ENCODE measurements at regions not wholly inside any gene's neighbourhood (a gene's known extent, or its start where the extent isn't known, plus 50 kb on each side); places are given as distances from the start of the nearest gene placed in this dataset.

- no peak for TF ChIP-seq CTCF (conservative IDR thresholded peaks at IDR 0.05)
- Mint-ChIP-seq H3K27ac (no peak overlapping the region), H3K4me3 (no peak overlapping the region), H3K27me3 (no peaks in the 10 kb centered on the region), H3K4me1 (ENCODE audit: unreplicated experiment) (no peaks in the 10 kb centered on the region), H3K9me3 (no peaks in the 10 kb centered on the region), H3K36me3 (no peaks in the 10 kb centered on the region)
- no peak for DNase-seq (ENCODE audit: extremely low spot score, unreplicated experiment)
These were observed 1034.0 kb upstream of the PTPRD start for GRCh38 chr9:11646831-11647230.

DNA sequence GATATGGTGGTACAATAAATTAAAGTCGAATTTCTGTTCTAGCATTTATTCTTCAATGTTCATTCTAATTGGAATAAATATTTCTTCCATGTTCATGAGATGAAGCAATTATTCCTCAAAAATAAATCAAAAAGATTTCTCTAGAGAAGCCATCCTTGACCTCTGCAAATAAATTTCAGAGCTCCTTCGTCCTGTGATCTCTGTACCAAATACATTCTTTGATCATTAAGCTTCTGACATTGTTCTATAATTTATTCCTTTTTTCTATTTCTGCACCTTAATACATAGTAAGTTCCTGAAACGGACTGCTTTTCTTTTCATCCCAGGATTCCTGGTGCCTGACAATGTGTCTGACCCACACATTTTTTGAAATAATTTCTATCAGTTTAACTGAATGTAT lies 1039.3 kb upstream of the TYRP1 start:
- no peaks in the 10 kb centered on the region for H3K9me3 Mint-ChIP-seq
- H3K36me3 Mint-ChIP-seq, result no peaks in the 10 kb centered on the region
- DNase-seq (ENCODE audit: extremely low spot score, unreplicated experiment), result no peak
- H3K27ac Mint-ChIP-seq, result no peak overlapping the region
- no peaks in the 10 kb centered on the region for H3K27me3 Mint-ChIP-seq
- TF ChIP-seq CTCF (conservative IDR thresholded peaks at IDR 0.05), result no peak
- no peak overlapping the region for H3K4me3 Mint-ChIP-seq
- H3K4me1 Mint-ChIP-seq (ENCODE audit: unreplicated experiment), result no peaks in the 10 kb centered on the region

GRCh38 chr9:11663913-11664312 lies 1029.3 kb upstream of the TYRP1 start:
- TF ChIP-seq CTCF (conservative IDR thresholded peaks at IDR 0.05), result no peak
- no peaks in the 10 kb centered on the region for H3K27me3 Mint-ChIP-seq
- no peaks in the 10 kb centered on the region for H3K9me3 Mint-ChIP-seq
- H3K4me1 Mint-ChIP-seq (ENCODE audit: unreplicated experiment), result no peaks in the 10 kb centered on the region
- H3K4me3 Mint-ChIP-seq, result no peak overlapping the region
- no peak overlapping the region for H3K27ac Mint-ChIP-seq
- no peaks in the 10 kb centered on the region for H3K36me3 Mint-ChIP-seq
- DNase-seq (ENCODE audit: extremely low spot score, unreplicated experiment), result no peak

DNA sequence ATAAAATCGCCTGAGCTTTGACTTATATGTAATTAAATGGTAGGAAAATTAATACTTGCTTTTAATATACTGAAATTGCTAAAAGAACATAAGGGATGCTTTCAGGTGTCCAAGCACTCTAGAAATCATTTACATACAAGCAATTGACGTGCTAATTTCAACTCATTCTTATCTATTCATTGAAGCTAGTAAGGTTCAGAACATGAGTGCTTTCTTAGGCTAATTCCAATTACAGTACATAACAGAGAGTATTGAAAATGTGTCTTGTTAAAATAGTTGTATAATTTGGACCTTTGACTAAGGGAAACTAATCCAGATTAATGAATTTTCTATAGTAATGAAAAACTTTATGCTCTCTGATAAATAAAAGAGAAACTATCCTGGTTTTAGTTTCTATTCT lies 1016.4 kb upstream of the TYRP1 start:
- TF ChIP-seq CTCF (conservative IDR thresholded peaks at IDR 0.05), result no peak
- Mint-ChIP-seq H3K4me3 (no peak overlapping the region), H3K36me3 (no peaks in the 10 kb centered on the region), H3K4me1 (ENCODE audit: unreplicated experiment) (no peaks in the 10 kb centered on the region), H3K27ac (no peak overlapping the region), H3K27me3 (no peaks in the 10 kb centered on the region), H3K9me3 (peaks cover 3% of the 10 kb centered on the region)
- no peak for DNase-seq (ENCODE audit: extremely low spot score, unreplicated experiment)

DNA sequence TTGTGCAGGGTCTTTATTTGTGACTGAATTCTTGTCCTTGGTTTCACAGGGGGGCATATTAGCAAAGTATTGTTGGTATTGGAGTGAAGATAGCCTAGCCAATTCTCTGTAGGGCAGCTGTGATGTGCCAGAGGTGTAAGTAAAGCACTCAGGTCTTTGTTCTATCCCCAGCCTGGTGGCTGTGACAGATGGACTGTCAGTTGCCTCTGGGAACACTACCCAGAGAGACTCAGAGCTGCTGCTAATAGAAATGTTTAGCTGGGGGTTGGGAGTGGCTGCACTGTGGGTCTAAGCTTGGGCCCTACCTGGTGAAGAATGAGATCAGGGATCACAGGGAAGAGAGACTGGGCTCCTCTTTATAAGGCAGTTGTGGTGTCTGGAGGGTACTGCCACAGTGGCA lies 1006.5 kb upstream of the TYRP1 start:
- H3K27ac Mint-ChIP-seq, result no peak overlapping the region
- H3K36me3 Mint-ChIP-seq, result no peaks in the 10 kb centered on the region
- no peaks in the 10 kb centered on the region for H3K9me3 Mint-ChIP-seq
- no peak for TF ChIP-seq CTCF (conservative IDR thresholded peaks at IDR 0.05)
- H3K4me1 Mint-ChIP-seq (ENCODE audit: unreplicated experiment), result no peaks in the 10 kb centered on the region
- no peaks in the 10 kb centered on the region for H3K27me3 Mint-ChIP-seq
- no peak overlapping the region for H3K4me3 Mint-ChIP-seq
- DNase-seq (ENCODE audit: extremely low spot score, unreplicated experiment), result no peak

DNA sequence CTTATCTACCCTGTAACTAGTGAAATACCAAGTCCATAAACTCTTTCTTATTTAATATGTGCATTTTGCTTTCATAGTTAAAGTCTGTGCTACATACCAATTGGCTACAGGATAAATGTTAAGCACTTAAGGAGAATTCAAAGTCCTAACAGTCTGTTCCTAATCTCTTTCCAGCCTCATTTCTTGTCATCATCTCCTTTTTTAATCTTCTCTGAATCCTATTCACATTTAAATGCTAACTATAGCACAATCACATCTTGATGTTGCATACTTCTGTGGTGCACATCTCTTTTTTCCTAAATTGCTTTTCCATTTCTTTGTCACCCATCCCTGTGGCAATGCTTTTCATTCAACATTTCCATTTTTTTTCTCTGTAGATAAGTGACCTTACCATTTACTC lies 996.1 kb upstream of the TYRP1 start:
- no peaks in the 10 kb centered on the region for H3K27me3 Mint-ChIP-seq
- H3K9me3 Mint-ChIP-seq, result no peaks in the 10 kb centered on the region
- no peak for DNase-seq (ENCODE audit: extremely low spot score, unreplicated experiment)
- no peaks in the 10 kb centered on the region for H3K4me1 Mint-ChIP-seq (ENCODE audit: unreplicated experiment)
- no peak overlapping the region for H3K4me3 Mint-ChIP-seq
- H3K36me3 Mint-ChIP-seq, result no peaks in the 10 kb centered on the region
- H3K27ac Mint-ChIP-seq, result no peak overlapping the region
- no peak for TF ChIP-seq CTCF (conservative IDR thresholded peaks at IDR 0.05)

Measured in type B pancreatic cell (in vitro differentiated cells).